CD4-positive, alpha-beta T cell treated with Interferon alpha-2 for 1 hour (primary cell): ENCODE measurements at regions not wholly inside any gene's neighbourhood (a gene's known extent, or its start where the extent isn't known, plus 50 kb on each side); places are given as distances from the start of the nearest gene placed in this dataset.

ENCODE experiments used
- DNase-seq, 2 donors: peaks; one replicate each; pipeline ENCODE4 v3.0.0-alpha.2; 2020 to 2022

DNA sequence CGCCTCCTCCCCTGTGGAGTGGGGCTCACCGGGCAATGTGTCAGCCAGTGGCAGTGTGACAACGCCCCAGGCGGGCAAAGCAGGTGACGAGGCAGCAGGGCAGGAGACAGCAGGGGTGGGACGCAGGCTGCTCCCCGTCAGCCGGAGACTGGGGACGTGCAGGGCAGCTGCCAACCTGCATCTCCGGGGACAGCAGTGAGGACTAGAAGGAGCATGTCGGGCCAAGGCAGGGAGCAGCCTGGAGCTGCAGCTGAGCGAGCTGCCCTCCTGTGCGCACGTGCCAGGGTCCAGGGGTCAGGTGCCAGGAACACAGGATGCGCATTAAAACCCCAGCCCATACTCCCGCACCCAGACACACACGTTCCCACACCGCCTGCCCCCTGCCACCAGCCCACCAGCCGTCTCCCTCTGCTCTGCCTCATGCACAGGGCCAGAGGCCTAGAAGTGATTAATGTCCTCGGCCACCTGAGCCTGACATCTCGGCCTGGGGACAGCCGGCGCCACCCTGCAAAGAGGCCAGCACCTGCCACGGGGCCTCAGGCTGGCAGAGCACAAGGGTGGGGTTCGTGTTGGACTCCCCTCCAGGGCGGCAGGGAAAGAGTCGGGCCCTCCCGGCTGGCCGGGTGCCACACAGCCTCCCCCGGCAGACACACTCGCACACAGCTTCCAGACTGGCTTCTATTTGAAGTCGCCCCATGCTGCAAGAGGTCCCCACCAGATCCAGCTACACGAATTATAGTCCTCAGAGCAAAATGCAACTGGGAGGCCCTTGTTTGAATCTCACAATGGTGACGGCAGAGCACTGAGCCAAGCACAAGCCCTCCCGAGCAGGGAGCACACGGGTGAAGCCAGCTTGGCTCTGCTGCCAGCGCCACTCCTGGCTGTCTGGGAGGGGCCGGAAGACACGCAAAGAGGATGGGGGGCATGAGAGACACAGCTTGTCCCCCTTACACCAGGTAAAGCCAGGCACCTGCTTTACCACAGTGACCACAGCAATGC is 90.4 kb downstream of the RBFOX3 start:
- no peak for DNase-seq

GRCh38 chr17:79519601-79520000 is 91.2 kb downstream of the RBFOX3 start:
- DNase-seq = no peak

- no peak for DNase-seq
These were observed 92.0 kb downstream of the RBFOX3 start for GRCh38 chr17:79518585-79519523.

DNA sequence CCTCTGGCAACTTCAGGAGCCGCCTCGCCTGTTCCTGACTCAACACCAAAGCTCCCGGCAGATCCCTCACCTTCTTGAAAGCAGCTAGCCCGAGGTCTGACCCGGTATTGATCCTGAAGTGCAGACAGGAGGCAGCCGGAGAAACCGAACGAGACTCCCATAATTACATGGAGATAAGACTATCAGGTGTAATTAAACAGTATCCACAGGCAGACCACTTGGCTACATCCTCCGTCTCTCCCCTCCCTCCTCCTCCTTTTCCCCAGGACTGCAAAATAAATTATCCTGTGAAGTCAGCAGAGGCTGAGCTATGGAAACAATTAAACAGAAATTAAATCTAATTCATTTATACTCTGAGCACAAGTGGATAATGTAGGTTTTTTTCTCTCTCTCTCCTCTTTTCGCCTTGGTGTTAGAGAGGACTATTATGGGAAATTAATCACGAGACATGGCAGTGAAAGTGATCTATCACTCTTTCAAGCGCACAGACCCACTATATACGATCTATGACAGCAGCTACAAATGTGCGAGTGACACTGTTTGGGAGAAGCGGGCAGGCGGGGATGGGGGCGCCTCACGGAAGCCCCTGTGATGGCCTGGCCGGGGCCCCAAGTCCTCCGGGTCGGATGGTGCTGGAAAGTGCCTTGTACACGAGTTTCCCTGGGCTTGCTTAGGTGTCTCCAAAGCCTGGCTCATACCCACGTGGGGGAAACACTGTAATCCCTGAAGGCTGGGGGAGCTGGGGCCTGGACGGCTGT is 92.8 kb downstream of the RBFOX3 start:
- DNase-seq = no peak

GRCh38 chr17:79515646-79516571 is 94.9 kb downstream of the RBFOX3 start:
- DNase-seq = no peak

DNA sequence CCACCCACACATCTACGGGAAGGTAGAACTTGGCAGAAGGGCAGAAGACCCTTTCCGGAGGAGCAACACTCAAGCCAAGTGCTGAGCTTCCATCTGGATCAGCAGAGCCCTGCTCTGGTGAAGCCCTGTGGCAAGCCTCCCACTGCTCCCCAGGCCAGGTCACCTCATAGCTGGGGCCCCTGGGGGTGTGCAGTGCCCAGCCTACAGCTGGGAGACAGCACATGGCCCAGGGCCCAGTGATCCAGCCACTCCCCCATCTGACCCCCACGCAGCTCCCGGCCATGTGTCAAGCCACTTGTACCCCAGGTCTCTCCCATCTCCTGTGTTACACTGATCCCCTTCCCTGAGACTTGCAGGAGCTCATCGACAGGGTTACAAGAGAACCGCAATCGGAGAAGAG is 95.7 kb downstream of the RBFOX3 start:
- DNase-seq = no peak

DNA sequence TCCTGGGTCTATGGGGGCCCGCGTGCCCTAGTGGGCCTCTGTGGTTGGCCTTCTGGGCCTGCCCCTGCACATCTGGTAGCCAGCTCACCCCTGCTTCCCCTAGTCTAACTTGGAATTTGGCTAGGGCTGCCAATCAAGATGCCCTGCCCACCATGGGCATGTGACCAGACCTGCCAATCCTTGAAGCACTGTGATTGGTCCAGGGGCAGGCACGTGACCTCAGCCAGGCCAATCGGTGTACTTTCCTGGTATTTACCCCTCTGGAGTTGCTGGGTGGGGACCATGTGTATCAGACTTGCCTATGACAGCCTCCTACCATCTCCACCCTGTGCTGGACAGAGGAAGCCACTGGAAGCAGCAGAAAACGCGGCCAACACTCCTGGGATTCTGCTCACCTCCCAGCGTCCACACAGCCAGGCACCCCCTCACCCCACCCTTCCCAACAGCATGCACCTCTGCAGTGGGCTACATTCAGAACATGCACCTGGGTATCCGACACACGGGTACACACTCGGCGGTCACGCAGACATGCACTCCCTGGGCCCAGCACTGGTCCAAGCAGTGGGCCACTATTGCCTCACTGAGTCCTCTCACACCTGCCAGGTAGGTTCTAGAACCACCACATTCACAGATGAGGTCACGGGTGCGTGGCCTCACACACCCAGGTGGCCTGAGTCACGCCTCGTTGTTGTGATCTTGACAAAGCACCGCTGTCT is 96.9 kb downstream of the RBFOX3 start:
- DNase-seq = no peak

- DNase-seq = no peak
These were observed 97.6 kb downstream of the RBFOX3 start for GRCh38 chr17:79513206-79513605.

- DNase-seq = no peak
These were observed 99.4 kb downstream of the RBFOX3 start for GRCh38 chr17:79511471-79511870.

DNA sequence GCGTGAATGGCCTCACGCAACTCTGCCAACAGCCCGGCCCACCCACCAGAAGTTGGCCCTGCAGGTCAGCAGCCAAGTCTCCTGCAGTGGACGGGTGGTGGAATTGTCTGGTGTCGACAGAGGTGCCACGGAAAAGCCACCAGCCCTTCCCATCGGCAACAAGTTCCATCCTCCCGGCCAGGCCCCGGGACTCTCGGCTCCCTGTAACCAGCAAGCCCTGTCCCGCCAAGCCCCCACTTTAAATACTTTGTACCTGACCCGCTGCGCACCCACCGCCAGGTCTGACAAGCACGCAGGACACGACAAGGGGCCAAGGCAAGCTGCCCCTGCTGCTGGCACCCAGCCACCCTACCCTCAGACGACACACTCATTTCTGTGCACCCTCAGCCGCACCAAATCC is 100.8 kb downstream of the RBFOX3 start:
- DNase-seq = no peak

DNA sequence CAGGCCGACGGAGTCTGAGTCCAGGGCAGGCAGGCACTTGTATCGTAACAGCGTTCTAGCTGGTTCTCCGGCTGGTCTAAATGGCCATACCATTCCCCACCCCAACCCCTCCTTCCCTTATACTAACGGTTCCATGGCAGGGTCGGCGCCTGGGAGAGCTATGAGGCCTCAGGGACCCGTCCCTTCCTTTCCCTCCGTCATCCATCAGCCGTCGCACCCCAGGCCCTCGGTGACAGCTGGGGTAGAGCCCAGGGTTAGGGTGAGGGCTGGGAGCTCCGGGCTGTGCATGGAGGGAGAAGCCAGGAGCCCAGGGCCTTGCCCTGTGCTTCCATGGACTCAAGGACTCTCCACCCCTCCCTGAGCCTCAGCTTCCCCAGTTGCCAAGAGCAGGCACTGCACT is 101.4 kb downstream of the RBFOX3 start:
- DNase-seq = no peak

DNA sequence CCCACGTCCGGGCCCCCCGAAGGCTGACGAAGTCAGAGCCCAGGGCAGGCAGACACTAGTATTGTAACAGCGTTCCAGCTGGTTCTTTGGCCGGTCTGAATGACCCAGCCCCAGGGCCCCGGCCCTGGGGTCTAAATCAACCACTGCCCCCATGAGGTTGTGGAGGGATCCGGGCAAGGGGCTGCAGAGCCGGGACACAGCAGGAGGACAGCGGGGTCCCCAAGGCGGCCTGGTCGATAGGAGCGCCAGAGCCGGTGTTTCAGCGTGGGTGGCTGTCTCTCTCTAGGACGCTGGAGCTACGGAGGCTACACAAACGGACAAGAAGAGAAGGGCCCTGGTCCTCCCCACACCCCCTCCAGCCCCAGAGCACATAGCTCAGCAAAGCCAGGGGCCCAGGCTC is 101.8 kb downstream of the RBFOX3 start:
- DNase-seq = no peak

- DNase-seq = no peak
These were observed 102.5 kb downstream of the RBFOX3 start for GRCh38 chr17:79508291-79508716.

GRCh38 chr17:79506955-79507354 is 103.9 kb downstream of the RBFOX3 start:
- DNase-seq = no peak

GRCh38 chr17:79506150-79506870 is 104.5 kb downstream of the RBFOX3 start:
- DNase-seq = no peak

DNA sequence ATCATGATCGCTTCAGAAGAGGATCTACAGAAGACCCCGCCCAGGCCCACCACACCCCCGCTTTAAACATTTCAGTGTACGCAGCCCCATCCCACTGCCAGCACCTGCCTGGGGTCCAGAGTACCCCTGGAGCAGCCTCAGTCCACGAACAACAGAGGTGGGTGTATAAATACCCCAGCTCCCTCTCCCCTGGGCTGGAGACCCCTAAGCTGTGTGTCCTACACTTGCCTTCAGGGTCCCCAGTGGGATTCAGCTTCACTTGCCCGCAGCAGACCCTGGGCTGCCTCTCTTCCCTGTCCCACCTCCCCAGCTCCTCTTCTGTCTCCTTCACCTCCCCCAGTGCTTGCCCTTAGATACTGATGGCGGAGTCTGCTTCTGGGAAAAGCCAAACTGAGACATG is 105.7 kb downstream of the RBFOX3 start:
- no peak for DNase-seq

- no peak for DNase-seq
These were observed 106.7 kb downstream of the RBFOX3 start for GRCh38 chr17:79504181-79504605.

DNA sequence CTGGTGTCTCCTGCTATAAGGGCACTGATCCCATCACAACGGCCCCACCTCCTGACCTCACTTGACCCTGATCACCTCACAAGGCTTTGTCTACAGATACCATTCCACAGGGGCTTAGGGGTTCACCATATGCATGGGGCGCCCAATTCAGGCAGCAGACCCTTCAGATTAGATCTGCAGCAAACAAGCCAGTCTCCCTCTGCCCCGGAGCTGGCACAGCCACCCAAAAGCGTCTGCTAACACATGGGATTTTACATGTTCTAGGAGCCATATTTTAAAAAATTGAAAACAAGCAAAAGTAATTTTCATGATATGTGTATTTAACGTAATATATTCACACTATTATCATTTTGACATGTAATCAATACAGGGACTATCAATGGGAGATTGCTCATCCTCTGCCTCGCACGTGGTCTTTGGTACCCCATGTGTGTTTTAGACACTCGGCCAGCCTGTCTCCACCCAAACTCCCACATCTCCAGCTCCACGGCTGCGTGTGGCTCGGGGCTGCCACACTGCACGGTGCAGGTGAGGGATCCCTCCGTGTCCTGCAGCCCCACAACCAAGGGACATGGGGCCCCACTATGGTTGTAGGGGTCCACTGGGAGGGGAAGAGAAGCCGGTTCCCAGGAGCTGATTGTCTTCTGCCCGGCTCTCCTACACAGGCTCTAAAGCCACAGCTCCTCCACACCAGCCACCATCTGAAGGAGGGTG is 107.6 kb downstream of the RBFOX3 start:
- no peak for DNase-seq

- DNase-seq = no peak
These were observed 108.9 kb downstream of the RBFOX3 start for GRCh38 chr17:79501910-79502309.
